AG09319 (cell line): ENCODE measurements at regions not wholly inside any gene's neighbourhood (a gene's known extent, or its start where the extent isn't known, plus 50 kb on each side); places are given as distances from the start of the nearest gene placed in this dataset.

ENCODE experiments used
- DNase-seq: peaks from one replicate; pipeline ENCODE4 v3.0.0-alpha.2; 2010; ENCODE audit warnings: low read depth; ENCODE audit errors: extremely low read depth
- TF ChIP-seq, protein P1 (sequence below): IDR thresholded peaks from 2 replicates; pipeline ENCODE4 v1.5.1; 2011; ENCODE audit warnings: low read depth, mild to moderate bottlenecking, inconsistent platforms, low read length, moderate library complexity

DNA sequence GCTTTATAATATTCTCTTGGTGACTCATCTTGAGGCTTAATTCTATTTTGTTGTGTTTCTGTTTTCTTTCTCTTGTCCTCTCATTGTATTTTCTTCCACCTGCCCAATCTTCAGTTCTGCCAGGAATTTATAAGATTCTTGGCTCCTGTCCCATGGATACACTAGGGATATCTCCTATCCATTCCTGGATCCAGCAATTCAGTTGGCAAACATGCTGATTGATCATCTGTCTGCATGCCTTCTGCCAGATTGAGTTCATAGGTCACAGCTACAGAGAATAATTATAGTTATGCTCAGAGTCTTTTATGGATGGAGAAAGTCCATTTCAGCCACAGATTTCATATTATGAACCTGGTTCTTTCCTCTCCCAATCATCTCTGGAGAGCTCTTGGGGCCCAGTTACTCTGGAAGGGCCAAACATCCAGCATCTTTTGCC is 140.4 kb upstream of the MAGI2 start:
- DNase-seq = no peak
- TF ChIP-seq, protein P1, sequence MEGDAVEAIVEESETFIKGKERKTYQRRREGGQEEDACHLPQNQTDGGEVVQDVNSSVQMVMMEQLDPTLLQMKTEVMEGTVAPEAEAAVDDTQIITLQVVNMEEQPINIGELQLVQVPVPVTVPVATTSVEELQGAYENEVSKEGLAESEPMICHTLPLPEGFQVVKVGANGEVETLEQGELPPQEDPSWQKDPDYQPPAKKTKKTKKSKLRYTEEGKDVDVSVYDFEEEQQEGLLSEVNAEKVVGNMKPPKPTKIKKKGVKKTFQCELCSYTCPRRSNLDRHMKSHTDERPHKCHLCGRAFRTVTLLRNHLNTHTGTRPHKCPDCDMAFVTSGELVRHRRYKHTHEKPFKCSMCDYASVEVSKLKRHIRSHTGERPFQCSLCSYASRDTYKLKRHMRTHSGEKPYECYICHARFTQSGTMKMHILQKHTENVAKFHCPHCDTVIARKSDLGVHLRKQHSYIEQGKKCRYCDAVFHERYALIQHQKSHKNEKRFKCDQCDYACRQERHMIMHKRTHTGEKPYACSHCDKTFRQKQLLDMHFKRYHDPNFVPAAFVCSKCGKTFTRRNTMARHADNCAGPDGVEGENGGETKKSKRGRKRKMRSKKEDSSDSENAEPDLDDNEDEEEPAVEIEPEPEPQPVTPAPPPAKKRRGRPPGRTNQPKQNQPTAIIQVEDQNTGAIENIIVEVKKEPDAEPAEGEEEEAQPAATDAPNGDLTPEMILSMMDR = no peak

DNA sequence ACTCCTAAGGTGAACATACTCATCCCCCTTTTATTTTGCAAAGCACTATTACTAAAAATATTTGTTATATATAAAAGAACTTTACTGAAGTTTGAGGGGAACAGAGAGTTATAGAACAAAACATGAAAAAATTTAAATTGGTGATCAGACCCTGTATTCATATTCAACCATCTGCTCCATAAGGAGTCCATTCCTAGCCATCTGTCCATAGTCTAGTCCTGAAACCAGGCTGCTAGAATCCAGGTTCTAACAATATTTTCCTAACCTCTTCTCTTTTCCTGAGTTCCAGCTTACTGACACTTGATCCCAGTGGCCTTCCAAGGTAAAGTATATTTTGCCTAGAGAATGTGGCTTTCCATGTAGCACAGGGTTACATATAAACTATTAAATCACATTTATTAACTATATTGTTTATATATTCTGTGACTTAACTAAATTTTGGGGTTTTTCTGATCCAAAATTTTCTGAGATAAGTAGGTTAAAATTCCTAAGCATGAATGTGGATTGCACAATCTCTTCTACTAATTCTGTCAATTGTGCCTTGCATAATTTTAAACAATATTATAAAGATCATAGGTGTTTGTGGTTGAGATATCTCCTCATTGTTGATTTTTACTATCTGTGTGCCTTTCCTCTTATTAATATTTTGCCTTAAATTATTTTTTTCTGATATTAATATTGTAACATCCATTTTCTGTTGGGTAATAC is 137.6 kb upstream of the MAGI2 start:
- TF ChIP-seq, protein P1 = no peak
- DNase-seq = no peak

DNA sequence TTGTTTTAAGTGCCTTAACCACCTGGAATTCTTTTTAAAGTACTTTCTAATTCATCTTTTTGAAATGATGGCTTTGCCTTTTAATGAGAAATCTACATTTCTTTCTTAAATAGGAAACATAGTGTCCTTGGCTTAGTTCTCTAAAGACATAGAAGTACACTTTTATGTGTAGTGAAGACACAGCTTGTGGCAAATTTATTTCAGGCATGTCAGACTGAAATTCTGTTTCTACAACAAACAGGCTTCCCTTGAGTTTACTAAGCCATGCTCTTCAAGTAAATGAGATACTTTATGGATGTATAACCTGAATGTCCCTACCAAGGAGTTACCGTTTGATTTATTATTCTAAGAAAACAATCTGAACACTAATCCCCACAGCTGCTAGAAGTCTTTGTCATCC is 136.9 kb upstream of the MAGI2 start:
- DNase-seq = no peak
- TF ChIP-seq, protein P1 = no peak

DNA sequence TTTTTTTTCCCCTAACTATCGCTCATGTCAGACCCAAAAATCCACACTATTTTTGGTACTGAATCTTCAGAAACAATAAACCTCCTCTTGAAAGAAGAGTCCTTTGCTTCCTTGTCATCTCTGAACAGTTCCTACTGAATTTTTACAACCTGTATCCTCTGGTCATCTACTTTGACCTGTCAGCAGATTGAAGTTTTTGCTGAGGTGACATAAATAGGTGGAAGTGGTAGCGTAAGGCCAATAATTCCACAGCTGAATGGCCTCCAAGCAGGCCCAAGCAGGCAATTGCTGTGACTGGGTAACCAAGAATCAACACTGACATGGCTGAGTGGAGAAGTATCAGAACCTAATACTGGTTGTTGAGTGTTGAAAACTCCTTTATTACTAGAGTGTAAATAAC is 117.4 kb upstream of the MAGI2 start:
- TF ChIP-seq, protein P1 = no peak
- DNase-seq = no peak

DNA sequence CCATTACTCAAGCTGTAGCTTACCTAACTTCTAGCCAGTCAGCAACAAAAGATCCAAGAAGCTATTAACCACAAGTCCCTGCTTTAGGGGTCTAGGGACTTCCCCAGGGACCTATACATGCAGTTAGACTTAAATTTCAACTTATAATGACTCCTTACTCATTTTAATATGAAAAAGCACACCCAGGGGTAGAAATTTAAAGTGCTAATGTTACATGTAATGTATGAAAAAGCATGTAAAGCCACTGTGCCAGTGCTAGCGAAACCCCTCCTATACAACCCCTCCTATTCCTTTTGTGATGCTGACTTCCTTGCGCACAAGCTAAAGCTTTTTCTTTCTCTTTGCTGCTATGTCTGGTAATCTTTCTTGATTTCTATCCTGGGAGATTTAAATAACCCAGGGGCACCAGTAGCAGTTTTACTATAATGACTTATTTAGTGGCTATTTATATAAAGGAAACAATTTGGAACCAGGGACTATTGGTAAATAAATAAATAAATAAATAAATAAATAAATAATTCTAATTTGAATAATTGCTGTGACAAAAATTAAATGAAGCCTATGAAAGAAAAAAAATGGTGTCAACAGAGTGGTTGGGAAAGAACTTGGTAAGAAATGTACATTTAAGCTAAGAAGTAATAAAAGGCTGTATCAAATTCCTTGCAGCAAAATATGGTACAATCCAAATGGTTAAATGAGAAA is 110.5 kb upstream of the MAGI2 start:
- TF ChIP-seq, protein P1 = no peak
- DNase-seq = no peak

DNA sequence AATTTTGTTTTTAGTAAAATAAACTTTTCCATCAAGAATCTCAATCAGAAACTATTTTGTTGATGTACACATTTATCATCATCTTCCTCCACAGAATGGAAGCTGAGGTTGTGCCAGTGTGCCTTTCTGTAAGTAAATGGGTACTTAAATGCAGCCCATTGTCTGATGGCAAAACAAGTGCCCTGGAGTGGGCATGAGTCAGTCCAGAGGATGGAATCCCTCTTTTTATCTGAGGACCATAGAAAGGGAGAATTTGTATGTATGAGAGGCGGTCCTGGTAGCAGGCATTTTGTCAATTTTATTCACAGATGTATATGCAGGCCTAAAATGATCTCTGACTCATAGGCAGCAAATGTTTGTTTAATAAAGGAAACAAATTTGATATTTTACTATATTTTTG is 102.1 kb upstream of the MAGI2 start:
- no peak for DNase-seq
- TF ChIP-seq, protein P1 = no peak

DNA sequence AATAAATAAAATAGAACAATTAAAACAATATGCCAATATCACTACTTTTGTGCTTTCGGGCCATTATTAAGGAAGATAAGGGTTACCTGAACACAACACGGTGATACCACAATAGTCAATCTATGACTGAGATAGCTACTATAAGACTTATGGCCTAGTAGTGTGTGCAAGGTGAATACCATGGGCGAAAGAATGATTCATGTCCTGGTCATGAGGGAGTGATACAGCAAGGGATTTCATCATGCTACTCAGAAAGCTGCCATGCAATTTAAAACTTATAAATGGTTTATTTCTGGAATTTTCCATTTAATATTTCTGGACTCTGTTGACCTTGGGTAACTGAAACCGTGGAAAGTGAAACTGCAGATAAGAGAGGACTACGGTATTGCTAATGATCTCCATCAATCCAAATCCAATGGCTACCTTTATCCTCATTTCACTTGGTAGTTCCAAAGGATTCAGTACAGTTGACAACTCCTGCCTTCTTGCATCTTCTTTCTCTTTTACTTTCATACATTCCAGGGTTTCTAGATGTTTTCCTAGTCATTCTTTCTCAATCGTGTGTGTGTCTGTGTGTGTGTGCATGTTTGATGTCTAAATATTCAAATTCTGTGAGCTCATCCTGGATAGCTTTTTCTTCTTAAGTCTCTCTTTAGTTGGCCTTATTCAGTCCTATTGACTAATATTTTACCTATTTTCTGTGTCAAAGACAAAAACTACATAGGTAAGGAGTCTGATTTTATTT is 100.5 kb upstream of the MAGI2 start:
- TF ChIP-seq, protein P1 = no peak
- DNase-seq = no peak
